ENCODE measurements at regions not wholly inside any gene's neighbourhood (a gene's known extent, or its start where the extent isn't known, plus 50 kb on each side); places are given as distances from the start of the nearest gene placed in this dataset.

DNA sequence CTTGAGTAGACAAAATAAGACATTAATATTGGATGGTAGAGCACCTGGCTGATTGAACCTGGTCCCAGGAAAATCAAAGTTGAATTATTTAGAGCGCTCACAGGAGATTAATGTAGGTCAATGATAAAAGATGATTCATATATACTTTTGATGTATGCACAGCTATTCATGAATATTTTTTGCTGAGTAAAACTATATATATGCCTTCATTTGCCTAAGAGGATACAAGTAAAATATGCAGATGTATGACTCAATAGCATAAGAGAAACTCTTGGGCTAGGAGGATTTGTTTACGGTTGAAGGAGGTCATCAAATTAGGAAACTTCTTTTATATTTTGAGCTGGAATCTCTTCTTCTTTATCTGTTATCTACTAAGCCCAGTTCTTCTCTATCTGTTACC is 202.7 kb upstream of the HS3ST1 start:
- Histone ChIP-seq H3K4me1 (ENCODE audit: control insufficient read depth in 4 of 4, insufficient read depth in 4 of 4, low read length in 3 of 4) (no peaks in the 10 kb centered on the region), H3K27ac (ENCODE audit: low read depth in 1 of 2, low read length in 2 of 2) (no peak overlapping the region), H3K9me3 (ENCODE audit: control insufficient read depth in 4 of 4, low read length in 3 of 4) (no peaks in the 10 kb centered on the region), H3K4me3 (ENCODE audit: low read depth in 1 of 3, low read length in 3 of 3) (no peak overlapping the region), H3K27me3 (ENCODE audit: control insufficient read depth in 4 of 4, insufficient read depth in 4 of 4, low read length in 3 of 4) (no peaks in the 10 kb centered on the region), H3K9ac (ENCODE audit: low read depth in 1 of 2, low read length in 2 of 2) (no peak overlapping the region), H3K36me3 (ENCODE audit: control insufficient read depth in 4 of 4, insufficient read depth in 3 of 4, low read depth in 1 of 4, low read length in 3 of 4) (no peaks in the 10 kb centered on the region)
- TF ChIP-seq, protein P1, sequence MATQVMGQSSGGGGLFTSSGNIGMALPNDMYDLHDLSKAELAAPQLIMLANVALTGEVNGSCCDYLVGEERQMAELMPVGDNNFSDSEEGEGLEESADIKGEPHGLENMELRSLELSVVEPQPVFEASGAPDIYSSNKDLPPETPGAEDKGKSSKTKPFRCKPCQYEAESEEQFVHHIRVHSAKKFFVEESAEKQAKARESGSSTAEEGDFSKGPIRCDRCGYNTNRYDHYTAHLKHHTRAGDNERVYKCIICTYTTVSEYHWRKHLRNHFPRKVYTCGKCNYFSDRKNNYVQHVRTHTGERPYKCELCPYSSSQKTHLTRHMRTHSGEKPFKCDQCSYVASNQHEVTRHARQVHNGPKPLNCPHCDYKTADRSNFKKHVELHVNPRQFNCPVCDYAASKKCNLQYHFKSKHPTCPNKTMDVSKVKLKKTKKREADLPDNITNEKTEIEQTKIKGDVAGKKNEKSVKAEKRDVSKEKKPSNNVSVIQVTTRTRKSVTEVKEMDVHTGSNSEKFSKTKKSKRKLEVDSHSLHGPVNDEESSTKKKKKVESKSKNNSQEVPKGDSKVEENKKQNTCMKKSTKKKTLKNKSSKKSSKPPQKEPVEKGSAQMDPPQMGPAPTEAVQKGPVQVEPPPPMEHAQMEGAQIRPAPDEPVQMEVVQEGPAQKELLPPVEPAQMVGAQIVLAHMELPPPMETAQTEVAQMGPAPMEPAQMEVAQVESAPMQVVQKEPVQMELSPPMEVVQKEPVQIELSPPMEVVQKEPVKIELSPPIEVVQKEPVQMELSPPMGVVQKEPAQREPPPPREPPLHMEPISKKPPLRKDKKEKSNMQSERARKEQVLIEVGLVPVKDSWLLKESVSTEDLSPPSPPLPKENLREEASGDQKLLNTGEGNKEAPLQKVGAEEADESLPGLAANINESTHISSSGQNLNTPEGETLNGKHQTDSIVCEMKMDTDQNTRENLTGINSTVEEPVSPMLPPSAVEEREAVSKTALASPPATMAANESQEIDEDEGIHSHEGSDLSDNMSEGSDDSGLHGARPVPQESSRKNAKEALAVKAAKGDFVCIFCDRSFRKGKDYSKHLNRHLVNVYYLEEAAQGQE (IDR thresholded peaks at IDR 0.05) = no peak
- TF ChIP-seq HNF4G (IDR thresholded peaks at IDR 0.05) = no peak
- TF ChIP-seq, protein P2, sequence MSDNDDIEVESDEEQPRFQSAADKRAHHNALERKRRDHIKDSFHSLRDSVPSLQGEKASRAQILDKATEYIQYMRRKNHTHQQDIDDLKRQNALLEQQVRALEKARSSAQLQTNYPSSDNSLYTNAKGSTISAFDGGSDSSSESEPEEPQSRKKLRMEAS (IDR thresholded peaks at IDR 0.05) = no peak
- no peak for TF ChIP-seq FOXA2 (IDR thresholded peaks at IDR 0.05)
- TF ChIP-seq FOXA1 (IDR thresholded peaks at IDR 0.05) = no peak
- no peak for DNase-seq (ENCODE audit: low spot score)
- WGBS = 98% methylated on average over 2 of the region's 2 CpGs

DNA sequence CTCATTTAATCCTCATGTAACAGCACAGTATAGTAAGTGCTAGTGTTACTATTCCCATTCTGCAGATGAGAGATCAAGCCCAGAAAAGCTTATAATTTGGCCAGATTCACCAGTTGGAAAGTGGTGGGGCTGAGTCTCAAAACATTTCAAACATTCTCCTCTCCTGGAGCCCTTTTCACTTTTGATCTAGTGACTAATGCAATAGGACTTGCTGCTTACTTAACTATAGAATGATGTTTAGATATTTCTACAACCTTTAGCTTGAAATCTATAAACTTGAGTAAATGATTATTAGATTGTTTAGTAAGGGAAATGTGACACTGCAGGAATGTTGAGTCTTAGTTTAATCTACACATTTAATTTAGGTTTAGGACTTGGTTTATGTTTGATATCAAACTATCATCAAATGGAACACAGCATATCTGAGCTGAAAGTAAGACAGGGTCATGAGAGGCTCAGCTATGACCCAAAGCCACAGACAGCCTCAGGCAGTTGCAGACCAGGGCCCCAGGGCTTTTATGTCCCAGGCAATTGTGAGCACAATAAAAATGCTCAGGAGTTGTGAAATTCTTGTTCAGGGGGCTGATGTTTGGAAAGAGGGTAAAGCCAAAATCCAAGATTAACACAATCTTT is 199.5 kb upstream of the HS3ST1 start:
- Histone ChIP-seq H3K4me3 (ENCODE audit: low read depth in 1 of 3, low read length in 3 of 3) (no peak overlapping the region), H3K36me3 (ENCODE audit: control insufficient read depth in 4 of 4, insufficient read depth in 3 of 4, low read depth in 1 of 4, low read length in 3 of 4) (no peaks in the 10 kb centered on the region), H3K27me3 (ENCODE audit: control insufficient read depth in 4 of 4, insufficient read depth in 4 of 4, low read length in 3 of 4) (no peaks in the 10 kb centered on the region), H3K4me1 (ENCODE audit: control insufficient read depth in 4 of 4, insufficient read depth in 4 of 4, low read length in 3 of 4) (no peaks in the 10 kb centered on the region), H3K27ac (ENCODE audit: low read depth in 1 of 2, low read length in 2 of 2) (no peak overlapping the region), H3K9ac (ENCODE audit: low read depth in 1 of 2, low read length in 2 of 2) (no peak overlapping the region), H3K9me3 (ENCODE audit: control insufficient read depth in 4 of 4, low read length in 3 of 4) (no peaks in the 10 kb centered on the region)
- DNase-seq (ENCODE audit: low spot score) = no peak
- TF ChIP-seq RXRA (IDR thresholded peaks at IDR 0.05) (no peak), FOXA1 (IDR thresholded peaks at IDR 0.05) (no peak), TAF1 (conservative IDR thresholded peaks at IDR 0.05) (no peak), SP1 (IDR thresholded peaks at IDR 0.05) (no peak), HNF4G (IDR thresholded peaks at IDR 0.05) (no peak), FOXA2 (IDR thresholded peaks at IDR 0.05) (no peak), RAD21 (IDR thresholded peaks at IDR 0.05) (no peak), NR2F2 (IDR thresholded peaks at IDR 0.05) (no peak), GABPA (IDR thresholded peaks at IDR 0.05 in 1 of 2, conservative IDR thresholded peaks at IDR 0.05 in 1 of 2) (no peak), EGR1 (IDR thresholded peaks at IDR 0.05; ENCODE audit: low read depth in 2 of 2) (no peak)
- TF ChIP-seq, protein P3, sequence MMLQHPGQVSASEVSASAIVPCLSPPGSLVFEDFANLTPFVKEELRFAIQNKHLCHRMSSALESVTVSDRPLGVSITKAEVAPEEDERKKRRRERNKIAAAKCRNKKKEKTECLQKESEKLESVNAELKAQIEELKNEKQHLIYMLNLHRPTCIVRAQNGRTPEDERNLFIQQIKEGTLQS (IDR thresholded peaks at IDR 0.05) = no peak

DNA sequence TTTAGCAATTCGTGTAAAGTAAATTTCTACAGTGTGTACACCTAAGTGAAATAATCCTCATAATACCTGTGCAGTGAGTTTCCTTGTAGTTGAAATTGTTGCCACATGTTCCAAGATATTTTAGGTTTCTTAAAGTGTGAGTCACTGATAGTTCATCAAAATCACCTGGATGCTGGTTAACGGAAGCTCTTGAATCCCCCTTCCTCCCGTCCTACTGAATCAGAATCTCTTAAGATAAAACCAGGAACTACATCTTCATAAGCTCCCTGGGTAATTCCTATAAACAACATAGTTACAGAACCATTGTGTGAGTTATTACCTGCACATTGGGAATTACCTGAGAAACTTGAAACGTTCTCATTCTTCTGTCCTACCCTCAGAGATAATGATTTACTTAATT is 197.4 kb upstream of the HS3ST1 start:
- no peaks in the 10 kb centered on the region for H3K36me3 ChIP-seq (ENCODE audit: control insufficient read depth in 4 of 4, insufficient read depth in 3 of 4, low read depth in 1 of 4, low read length in 3 of 4)
- H3K4me3 ChIP-seq (ENCODE audit: low read depth in 1 of 3, low read length in 3 of 3) = no peak overlapping the region
- no peak overlapping the region for H3K27ac ChIP-seq (ENCODE audit: low read depth in 1 of 2, low read length in 2 of 2)
- H3K4me1 ChIP-seq (ENCODE audit: control insufficient read depth in 4 of 4, insufficient read depth in 4 of 4, low read length in 3 of 4) = no peaks in the 10 kb centered on the region
- H3K9ac ChIP-seq (ENCODE audit: low read depth in 1 of 2, low read length in 2 of 2) = no peak overlapping the region
- H3K9me3 ChIP-seq (ENCODE audit: control insufficient read depth in 4 of 4, low read length in 3 of 4) = no peaks in the 10 kb centered on the region
- WGBS = 79% methylated on average over 4 of the region's 4 CpGs
- DNase-seq (ENCODE audit: low spot score) = no peak
- H3K27me3 ChIP-seq (ENCODE audit: control insufficient read depth in 4 of 4, insufficient read depth in 4 of 4, low read length in 3 of 4) = no peaks in the 10 kb centered on the region
- TF ChIP-seq, protein P2 (IDR thresholded peaks at IDR 0.05) = no peak
- TF ChIP-seq, protein P4, sequence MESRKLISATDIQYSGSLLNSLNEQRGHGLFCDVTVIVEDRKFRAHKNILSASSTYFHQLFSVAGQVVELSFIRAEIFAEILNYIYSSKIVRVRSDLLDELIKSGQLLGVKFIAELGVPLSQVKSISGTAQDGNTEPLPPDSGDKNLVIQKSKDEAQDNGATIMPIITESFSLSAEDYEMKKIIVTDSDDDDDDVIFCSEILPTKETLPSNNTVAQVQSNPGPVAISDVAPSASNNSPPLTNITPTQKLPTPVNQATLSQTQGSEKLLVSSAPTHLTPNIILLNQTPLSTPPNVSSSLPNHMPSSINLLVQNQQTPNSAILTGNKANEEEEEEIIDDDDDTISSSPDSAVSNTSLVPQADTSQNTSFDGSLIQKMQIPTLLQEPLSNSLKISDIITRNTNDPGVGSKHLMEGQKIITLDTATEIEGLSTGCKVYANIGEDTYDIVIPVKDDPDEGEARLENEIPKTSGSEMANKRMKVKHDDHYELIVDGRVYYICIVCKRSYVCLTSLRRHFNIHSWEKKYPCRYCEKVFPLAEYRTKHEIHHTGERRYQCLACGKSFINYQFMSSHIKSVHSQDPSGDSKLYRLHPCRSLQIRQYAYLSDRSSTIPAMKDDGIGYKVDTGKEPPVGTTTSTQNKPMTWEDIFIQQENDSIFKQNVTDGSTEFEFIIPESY (IDR thresholded peaks at IDR 0.05) = no peak
- no peak for TF ChIP-seq SP1 (IDR thresholded peaks at IDR 0.05)
- TF ChIP-seq RAD21 (IDR thresholded peaks at IDR 0.05) = no peak
- no peak for TF ChIP-seq HNF4G (IDR thresholded peaks at IDR 0.05)
- TF ChIP-seq NR2F2 (IDR thresholded peaks at IDR 0.05) = no peak
- no peak for TF ChIP-seq GABPA (IDR thresholded peaks at IDR 0.05 in 1 of 2, conservative IDR thresholded peaks at IDR 0.05 in 1 of 2)
- TF ChIP-seq RXRA (IDR thresholded peaks at IDR 0.05) = no peak
- TF ChIP-seq, protein P1 (IDR thresholded peaks at IDR 0.05) = no peak
- TF ChIP-seq, protein P5, sequence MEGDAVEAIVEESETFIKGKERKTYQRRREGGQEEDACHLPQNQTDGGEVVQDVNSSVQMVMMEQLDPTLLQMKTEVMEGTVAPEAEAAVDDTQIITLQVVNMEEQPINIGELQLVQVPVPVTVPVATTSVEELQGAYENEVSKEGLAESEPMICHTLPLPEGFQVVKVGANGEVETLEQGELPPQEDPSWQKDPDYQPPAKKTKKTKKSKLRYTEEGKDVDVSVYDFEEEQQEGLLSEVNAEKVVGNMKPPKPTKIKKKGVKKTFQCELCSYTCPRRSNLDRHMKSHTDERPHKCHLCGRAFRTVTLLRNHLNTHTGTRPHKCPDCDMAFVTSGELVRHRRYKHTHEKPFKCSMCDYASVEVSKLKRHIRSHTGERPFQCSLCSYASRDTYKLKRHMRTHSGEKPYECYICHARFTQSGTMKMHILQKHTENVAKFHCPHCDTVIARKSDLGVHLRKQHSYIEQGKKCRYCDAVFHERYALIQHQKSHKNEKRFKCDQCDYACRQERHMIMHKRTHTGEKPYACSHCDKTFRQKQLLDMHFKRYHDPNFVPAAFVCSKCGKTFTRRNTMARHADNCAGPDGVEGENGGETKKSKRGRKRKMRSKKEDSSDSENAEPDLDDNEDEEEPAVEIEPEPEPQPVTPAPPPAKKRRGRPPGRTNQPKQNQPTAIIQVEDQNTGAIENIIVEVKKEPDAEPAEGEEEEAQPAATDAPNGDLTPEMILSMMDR (IDR thresholded peaks at IDR 0.05; ENCODE audit: low read depth, low read length, missing input control) = no peak
